NCI-H2171 treated with DMSO at 0.1 percent for 48 hours (cell line): ENCODE measurements at regions not wholly inside any gene's neighbourhood (a gene's known extent, or its start where the extent isn't known, plus 50 kb on each side); places are given as distances from the start of the nearest gene placed in this dataset.

Experiments
- DNase-seq: peaks from one replicate; lab custom pipeline; 2025; lab: John Stamatoyannopoulos, UW

DNA sequence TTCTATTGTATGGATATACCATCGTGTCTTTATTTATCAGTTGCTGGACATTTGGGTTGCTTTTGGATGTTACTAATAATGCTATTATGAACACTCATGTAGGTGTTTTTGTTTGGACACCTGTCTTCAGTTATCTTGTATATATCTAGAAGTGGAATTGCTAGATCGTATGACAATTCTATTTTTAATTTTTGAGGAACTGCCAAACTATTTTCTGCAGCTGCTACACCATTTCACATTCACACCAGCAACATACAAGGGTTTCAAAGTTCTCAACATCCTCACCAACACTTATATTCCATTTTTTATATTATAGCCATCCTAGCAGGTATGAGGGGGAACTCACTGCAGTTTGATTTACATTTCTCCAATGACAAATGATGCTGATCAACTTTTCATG, 324.6 kb downstream of the CAAP1 start:
- no peak for DNase-seq

DNA sequence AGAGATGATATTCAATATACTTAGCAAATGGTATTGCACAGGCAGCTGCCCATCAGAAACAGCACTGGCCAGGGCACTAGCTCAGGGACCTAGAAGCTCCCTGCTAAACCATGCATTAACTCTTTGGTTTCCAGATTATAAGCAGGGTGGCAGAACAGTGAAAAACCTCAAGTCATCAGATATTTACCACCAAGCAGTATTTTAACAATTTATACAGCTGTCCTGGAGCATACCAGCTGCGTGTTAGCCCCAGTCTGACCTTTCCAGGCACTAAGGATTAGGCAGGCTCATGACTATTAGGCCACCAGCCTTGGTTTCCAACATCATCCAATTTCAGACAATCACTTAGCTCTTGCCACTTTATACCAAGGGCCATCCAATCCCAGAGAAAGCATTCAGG, 326.5 kb downstream of the CAAP1 start:
- DNase-seq: no peak

DNA sequence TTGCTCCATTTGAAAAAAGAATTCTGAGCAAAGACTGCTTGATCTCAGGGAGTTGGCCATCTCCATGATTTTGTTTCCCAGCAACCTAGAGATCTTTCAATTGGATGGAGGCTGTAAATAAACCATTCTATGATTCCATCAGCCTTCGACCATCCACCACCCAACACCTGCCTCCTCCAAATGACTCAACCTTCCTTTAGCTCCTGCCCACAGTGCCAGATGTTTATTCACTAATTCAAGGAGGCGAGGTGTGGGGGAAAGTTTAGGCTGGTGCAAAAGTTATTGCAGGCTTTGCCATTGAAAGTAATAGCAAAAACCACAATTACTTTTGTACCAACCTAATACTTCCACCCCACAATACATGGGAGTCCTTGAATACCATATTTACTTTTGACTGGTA, 327.5 kb downstream of the CAAP1 start:
- DNase-seq: no peak

GRCh38 chr9:26562338-26562737, 330.3 kb downstream of the CAAP1 start:
- DNase-seq: no peak

GRCh38 chr9:26561928-26562327, 330.7 kb downstream of the CAAP1 start:
- DNase-seq: no peak

- DNase-seq: no peak
These were observed 333.1 kb downstream of the CAAP1 start for GRCh38 chr9:26559506-26559905.

GRCh38 chr9:26551971-26552370, 340.6 kb downstream of the CAAP1 start:
- no peak for DNase-seq

DNA sequence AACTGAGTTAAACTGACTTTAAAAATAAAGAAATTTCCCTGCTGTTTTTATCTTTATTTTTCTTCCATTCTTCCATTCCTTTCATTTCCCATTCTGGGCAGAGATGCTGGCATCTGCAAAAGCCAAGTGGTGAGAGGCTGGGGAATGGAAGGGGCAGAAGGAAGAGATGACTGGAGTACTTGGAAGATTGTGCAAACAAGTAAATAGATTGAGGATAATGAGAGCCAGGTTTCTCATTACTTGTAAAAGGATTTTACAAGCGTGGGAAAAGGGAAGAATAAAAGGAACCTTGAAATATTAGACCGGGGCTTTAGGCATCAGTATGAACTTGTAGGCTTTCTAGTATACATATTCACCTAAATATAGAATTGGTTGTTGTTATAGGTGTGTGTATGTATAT, 341.2 kb downstream of the CAAP1 start:
- no peak for DNase-seq

DNA sequence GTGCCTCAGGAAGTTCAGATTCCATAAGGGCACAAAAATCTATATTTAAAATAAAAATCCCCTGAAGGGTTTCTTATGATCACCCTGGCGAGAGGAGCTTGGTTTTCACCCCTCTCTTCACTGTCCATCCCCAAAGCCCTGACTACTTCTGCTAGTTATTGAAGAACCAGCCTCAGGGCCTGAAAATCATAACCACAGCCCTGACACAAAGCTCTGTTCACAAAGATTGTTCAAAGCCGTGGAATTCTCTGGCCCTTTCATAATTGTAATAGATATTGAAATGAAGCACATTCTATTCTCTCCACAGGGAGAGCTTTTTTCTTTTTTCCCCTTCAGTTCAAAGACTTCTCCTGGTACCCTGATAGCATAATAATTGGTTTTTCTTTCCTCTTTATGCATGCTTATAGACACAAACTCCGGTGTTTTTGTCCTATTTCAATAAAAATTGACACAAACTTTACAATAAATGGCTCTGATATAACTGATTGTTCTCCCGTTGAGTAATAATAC, 343.8 kb downstream of the CAAP1 start:
- DNase-seq: no peak

DNA sequence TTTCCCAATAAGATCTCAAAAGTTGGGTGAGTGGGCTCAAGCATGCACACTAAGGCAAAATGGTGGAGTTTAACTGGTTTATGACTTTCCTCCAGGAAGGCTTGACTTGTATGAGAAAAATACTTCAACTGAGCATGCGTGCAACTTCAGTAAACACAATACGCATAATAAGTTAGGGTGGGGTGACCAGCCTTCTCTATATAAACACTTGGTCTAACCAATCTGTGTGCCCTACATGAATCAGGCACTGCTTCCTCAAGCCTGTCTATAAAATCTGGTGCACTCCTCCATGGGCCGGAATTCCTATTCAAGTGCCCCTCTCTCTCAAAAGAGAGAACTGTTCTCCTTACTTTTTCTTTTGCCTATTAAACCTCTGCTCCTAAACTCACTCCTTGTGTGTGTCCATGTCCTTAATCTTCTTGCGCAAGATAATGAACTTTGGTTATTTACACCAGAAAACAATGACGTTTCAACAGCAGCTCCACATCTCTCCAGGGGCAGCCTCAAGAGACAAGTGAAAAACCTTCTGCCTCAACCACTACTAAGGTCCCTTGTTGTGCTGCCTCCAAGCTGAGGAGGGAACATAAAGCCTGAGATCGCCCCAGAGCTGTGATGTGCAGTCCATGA, 352.6 kb downstream of the CAAP1 start:
- DNase-seq: no peak

DNA sequence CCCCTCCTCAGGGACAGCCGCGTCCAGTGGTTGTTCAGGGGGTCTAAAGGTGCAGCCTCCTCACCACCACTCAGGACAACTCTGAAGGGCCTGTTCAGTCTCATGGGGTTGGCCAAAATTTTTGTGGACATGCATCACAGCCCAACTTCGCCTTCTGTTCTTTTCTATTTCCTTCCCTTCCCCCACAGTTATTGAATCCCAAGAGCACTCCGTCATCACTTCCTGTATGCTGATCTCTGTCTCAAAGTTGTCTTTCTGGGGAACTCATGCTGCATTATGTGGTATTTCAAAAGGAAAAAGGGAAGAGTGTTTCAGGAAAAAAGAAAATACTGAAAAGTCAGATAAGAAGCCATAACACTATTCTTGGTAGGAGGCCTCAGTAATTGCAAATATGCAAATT, 355.4 kb downstream of the CAAP1 start:
- no peak for DNase-seq

- DNase-seq: no peak
These were observed 357.5 kb downstream of the CAAP1 start for GRCh38 chr9:26535151-26535550.

DNA sequence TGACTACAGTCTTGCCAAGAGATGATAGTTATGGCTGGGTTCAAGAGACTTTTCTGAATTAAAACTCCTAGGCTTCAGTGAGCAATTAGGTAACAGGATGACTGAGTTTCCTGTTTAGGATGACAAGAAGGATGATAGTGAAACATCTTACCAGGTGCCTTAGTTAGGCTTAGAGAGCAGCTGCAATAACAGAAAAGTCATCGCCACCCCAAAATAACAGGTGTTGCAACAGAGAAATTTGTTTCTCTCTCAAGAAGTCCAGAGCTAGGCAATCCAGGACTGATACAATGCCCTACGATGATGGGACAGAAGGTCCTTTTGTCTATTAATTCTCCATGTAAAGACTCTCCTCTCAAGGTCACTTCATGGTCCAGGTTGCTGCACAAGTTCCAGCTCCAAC, 361.8 kb downstream of the CAAP1 start:
- DNase-seq: no peak

DNA sequence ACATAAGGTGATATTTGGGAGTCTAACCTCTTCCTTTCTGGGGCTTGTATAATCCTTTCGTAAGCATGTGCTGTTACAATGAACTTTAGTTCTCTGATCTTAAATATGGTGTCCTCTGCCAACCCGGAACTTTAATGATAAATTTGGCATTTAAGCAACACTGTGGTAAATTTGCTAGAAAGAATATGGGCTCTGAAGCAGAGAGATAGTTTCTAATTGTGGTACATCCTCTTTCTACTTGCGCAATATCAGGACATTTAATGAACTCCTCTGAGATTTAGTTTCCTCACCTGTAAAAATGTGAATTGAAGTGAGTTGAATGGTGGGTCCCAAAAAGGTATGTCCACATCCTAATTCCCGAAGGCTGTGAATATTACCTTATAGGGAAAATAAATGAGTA, 364.7 kb downstream of the CAAP1 start:
- DNase-seq: no peak

DNA sequence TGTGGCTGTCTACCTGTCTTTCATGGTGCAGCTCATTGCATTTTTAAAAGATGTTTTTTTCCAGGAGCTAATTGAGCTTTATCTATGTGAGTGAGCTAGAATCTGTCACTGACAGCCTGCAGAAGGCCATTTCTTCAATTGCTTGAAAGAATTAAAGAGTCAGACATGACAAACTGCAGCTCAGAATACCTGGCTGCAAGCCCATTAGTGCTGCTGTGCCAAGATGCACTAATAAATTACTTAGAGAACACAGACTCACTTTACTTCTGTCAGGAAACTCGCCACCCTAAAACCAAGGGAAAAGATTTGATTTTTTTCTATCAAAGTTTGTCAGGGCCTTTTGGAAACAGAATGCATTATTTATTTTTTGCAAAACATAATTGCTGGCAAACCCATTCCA, 368.3 kb downstream of the CAAP1 start:
- DNase-seq: no peak

GRCh38 chr9:26523577-26523976, 369.0 kb downstream of the CAAP1 start:
- DNase-seq: no peak

DNA sequence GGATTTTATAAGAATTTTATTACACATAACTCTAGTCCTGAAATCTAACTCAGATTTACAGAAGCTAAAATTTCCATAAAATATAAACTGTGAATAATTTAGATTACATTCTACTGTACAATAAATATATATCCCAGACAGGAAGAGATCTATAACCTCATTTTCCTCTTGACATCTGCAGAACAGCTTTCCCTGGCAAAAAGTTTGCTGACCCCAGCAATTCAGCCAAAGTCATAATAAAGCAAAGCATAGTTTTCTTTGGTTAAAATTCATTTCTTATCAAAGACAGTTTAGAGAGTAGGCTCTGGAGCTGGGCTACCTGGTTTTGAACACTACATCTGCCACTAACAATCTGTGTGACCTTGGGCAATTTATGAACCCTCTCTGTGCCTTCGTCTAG, 372.5 kb downstream of the CAAP1 start:
- DNase-seq: no peak

- DNase-seq: no peak
These were observed 375.7 kb downstream of the CAAP1 start for GRCh38 chr9:26516773-26517343.

GRCh38 chr9:26513730-26514129, 378.9 kb downstream of the CAAP1 start:
- no peak for DNase-seq

GRCh38 chr9:26510137-26510536, 382.5 kb downstream of the CAAP1 start:
- DNase-seq: no peak

- no peak for DNase-seq
These were observed 383.7 kb downstream of the CAAP1 start for GRCh38 chr9:26508897-26509296.

- DNase-seq: no peak
These were observed 388.5 kb downstream of the CAAP1 start for GRCh38 chr9:26504057-26504456.

GRCh38 chr9:26502311-26502710, 390.3 kb downstream of the CAAP1 start:
- DNase-seq: no peak

DNA sequence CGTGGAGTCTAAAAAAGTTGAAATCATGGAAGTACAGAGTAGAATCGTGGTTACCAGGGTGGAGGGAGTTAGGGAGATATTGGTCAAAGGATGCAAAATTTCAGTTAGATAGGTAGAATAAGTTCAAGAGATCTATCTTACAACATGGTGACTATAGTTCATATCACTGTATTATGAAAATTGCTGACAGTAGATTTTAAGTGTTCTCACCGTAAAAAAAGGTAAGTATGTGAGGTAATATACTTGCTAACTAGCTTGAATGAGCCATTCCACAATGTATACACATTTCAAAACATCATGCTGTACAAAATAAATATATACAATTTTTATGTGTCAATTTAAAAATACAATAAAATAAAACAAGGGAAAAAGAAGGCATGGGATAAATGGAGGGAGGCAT, 392.1 kb downstream of the CAAP1 start:
- DNase-seq: no peak
